Stimulated activated CD8-positive, alpha-beta memory T cell treated with anti-CD3 and anti-CD28 coated beads, Interleukin-12 subunit alpha, Interleukin-12 subunit beta, amount 100 ng/mL, for 24 hours (primary cell): ENCODE measurements at regions not wholly inside any gene's neighbourhood (a gene's known extent, or its start where the extent isn't known, plus 50 kb on each side); places are given as distances from the start of the nearest gene placed in this dataset.
"Not testable (repeated sequence)": the region's sequence is repeated elsewhere in the genome, so short reads cannot be mapped to it uniquely, and the experiment has no call there.

Source experiments
- DNase-seq: peaks from one replicate; pipeline ENCODE4 v3.0.0-alpha.2; 2020; ENCODE audit errors: extremely low read depth

- not testable (repeated sequence) for DNase-seq
Measured at GRCh38 chr21:17139159-17139558, 373.7 kb upstream of the CXADR start.

GRCh38 chr21:17139696-17140095 is 373.1 kb upstream of the CXADR start:
- no peak for DNase-seq

GRCh38 chr21:17146426-17146825 is 366.4 kb upstream of the CXADR start:
- no peak for DNase-seq

- no peak for DNase-seq
Measured at GRCh38 chr21:17159697-17160096, 353.1 kb upstream of the CXADR start.

GRCh38 chr21:17185674-17186073 is 327.2 kb upstream of the CXADR start:
- no peak for DNase-seq

- no peak for DNase-seq
Measured at GRCh38 chr21:17189963-17190362, 322.9 kb upstream of the CXADR start.

GRCh38 chr21:17191346-17191993 is 321.4 kb upstream of the CXADR start:
- no peak for DNase-seq

- no peak for DNase-seq
Measured at GRCh38 chr21:17195351-17195750, 317.5 kb upstream of the CXADR start.

GRCh38 chr21:17195976-17196375 is 316.9 kb upstream of the CXADR start:
- no peak for DNase-seq

GRCh38 chr21:17196623-17197022 is 316.2 kb upstream of the CXADR start:
- DNase-seq, result no peak

- no peak for DNase-seq
Measured at GRCh38 chr21:17197996-17198395, 314.8 kb upstream of the CXADR start.

GRCh38 chr21:17200250-17200649 is 312.6 kb upstream of the CXADR start:
- no peak for DNase-seq

GRCh38 chr21:17201741-17202260 is 311.0 kb upstream of the CXADR start:
- no peak for DNase-seq

GRCh38 chr21:17214801-17215200 is 298.0 kb upstream of the CXADR start:
- no peak for DNase-seq

GRCh38 chr21:17219050-17219449 is 293.8 kb upstream of the CXADR start:
- not testable (repeated sequence) for DNase-seq

- no peak for DNase-seq
Measured at GRCh38 chr21:17231124-17231523, 281.7 kb upstream of the CXADR start.

- no peak for DNase-seq
Measured at GRCh38 chr21:17231771-17232170, 281.1 kb upstream of the CXADR start.

- no peak for DNase-seq
Measured at GRCh38 chr21:17238468-17238867, 274.4 kb upstream of the CXADR start.

- no peak for DNase-seq
Measured at GRCh38 chr21:17250778-17251241, 262.0 kb upstream of the CXADR start.

- DNase-seq, result no peak
Measured at GRCh38 chr21:17257784-17258183, 255.1 kb upstream of the CXADR start.

GRCh38 chr21:17264182-17264581 is 248.7 kb upstream of the CXADR start:
- no peak for DNase-seq

GRCh38 chr21:17269760-17270159 is 243.1 kb upstream of the CXADR start:
- no peak for DNase-seq

GRCh38 chr21:17270229-17270628 is 242.6 kb upstream of the CXADR start:
- no peak for DNase-seq

- DNase-seq, result no peak
Measured at GRCh38 chr21:17279663-17280062, 233.2 kb upstream of the CXADR start.
